GM12891 (cell line): ENCODE measurements at regions not wholly inside any gene's neighbourhood (a gene's known extent, or its start where the extent isn't known, plus 50 kb on each side); places are given as distances from the start of the nearest gene placed in this dataset.

Experiments
- DNase-seq: peaks from one replicate; pipeline ENCODE4 v3.0.0; 2011; ENCODE audit warnings: low spot score; ENCODE audit not compliant: insufficient read length
- FAIRE-seq: peaks from 2 replicates; lab custom pipeline; 2011; peaks lifted over from hg19 to GRCh38; lab: Jason Lieb, UNC
- PAX5 ChIP-seq: IDR thresholded peaks from 2 replicates; pipeline ENCODE4 v1.6.1; 2011; ENCODE audit warnings: low read length, moderate library complexity, mild to moderate bottlenecking; ENCODE audit not compliant: insufficient read depth, severe bottlenecking
- POLR2A ChIP-seq: IDR thresholded peaks from 2 replicates; pipeline ENCODE4 v1.6.1; 2011; ENCODE audit warnings: low read depth, low read length, control low read depth
- POLR2AphosphoS5 ChIP-seq: IDR thresholded peaks from 2 replicates; pipeline ENCODE4 v1.6.1; 2011; ENCODE audit warnings: low read depth, low read length, control low read depth
- POU2F2 ChIP-seq: IDR thresholded peaks from 2 replicates; pipeline ENCODE4 v1.6.1; 2011; ENCODE audit warnings: low read depth, mild to moderate bottlenecking, control low read depth, low read length, moderate library complexity
- SPI1 ChIP-seq: IDR thresholded peaks from 2 replicates; pipeline ENCODE4 v1.6.1; 2011; ENCODE audit warnings: low read depth, low read length, control low read depth
- TAF1 ChIP-seq: IDR thresholded peaks from 2 replicates; pipeline ENCODE4 v1.6.1; 2011; ENCODE audit warnings: low read depth, low read length, control low read depth

- no peak for DNase-seq
- no peak for TF ChIP-seq PAX5
- TF ChIP-seq POLR2AphosphoS5: no peak
- TF ChIP-seq TAF1: no peak
- TF ChIP-seq SPI1: no peak
- no peak for TF ChIP-seq POLR2A
- TF ChIP-seq POU2F2: no peak
- no peak for FAIRE-seq
Measured at GRCh38 chr3:117399311-117400078, 689.9 kb downstream of the TUSC7 start.

GRCh38 chr3:117400303-117400702, 690.7 kb downstream of the TUSC7 start:
- no peak for TF ChIP-seq PAX5
- TF ChIP-seq POLR2A: no peak
- no peak for DNase-seq
- no peak for FAIRE-seq

GRCh38 chr3:117404141-117404540, 694.6 kb downstream of the TUSC7 start:
- DNase-seq (no peak), FAIRE-seq (no peak)
- TF ChIP-seq POLR2A (no peak), SPI1 (no peak), POLR2AphosphoS5 (no peak), TAF1 (no peak), POU2F2 (no peak), PAX5 (no peak)

GRCh38 chr3:117404730-117405129, 695.2 kb downstream of the TUSC7 start:
- no peak for TF ChIP-seq PAX5
- TF ChIP-seq SPI1: no peak
- no peak for TF ChIP-seq TAF1
- TF ChIP-seq POLR2A: no peak
- no peak for TF ChIP-seq POLR2AphosphoS5
- no peak for FAIRE-seq
- no peak for DNase-seq

- TF ChIP-seq POLR2AphosphoS5 (no peak), TAF1 (no peak), PAX5 (no peak), POLR2A (no peak), POU2F2 (no peak), SPI1 (no peak)
- FAIRE-seq: no peak
- DNase-seq: no peak
Measured at GRCh38 chr3:117405359-117405758, 695.8 kb downstream of the TUSC7 start.

- no peak for TF ChIP-seq TAF1
- DNase-seq (no peak), FAIRE-seq (no peak)
Measured at GRCh38 chr3:117407317-117407716, 697.7 kb downstream of the TUSC7 start.

- DNase-seq: no peak
- FAIRE-seq: no peak
Measured at GRCh38 chr3:117408811-117409210, 699.2 kb downstream of the TUSC7 start.

GRCh38 chr3:117409256-117409655, 699.7 kb downstream of the TUSC7 start:
- no peak for TF ChIP-seq POLR2AphosphoS5
- no peak for TF ChIP-seq TAF1
- TF ChIP-seq POU2F2: no peak
- no peak for TF ChIP-seq POLR2A
- TF ChIP-seq SPI1: no peak
- TF ChIP-seq PAX5: no peak
- DNase-seq (no peak), FAIRE-seq (no peak)

More at GRCh38 chr3:117408811-117409210, 699.2 kb downstream of the TUSC7 start:
- TF ChIP-seq TAF1 (no peak), PAX5 (no peak), POLR2A (no peak), SPI1 (no peak), POU2F2 (no peak)

GRCh38 chr3:117409701-117410459, 700.3 kb downstream of the TUSC7 start:
- FAIRE-seq: no peak
- TF ChIP-seq POU2F2 (no peak), TAF1 (no peak), SPI1 (no peak), POLR2AphosphoS5 (no peak), PAX5 (no peak), POLR2A (no peak)
- DNase-seq: no peak

GRCh38 chr3:117411971-117412370, 702.4 kb downstream of the TUSC7 start:
- no peak for DNase-seq
- no peak for TF ChIP-seq TAF1
- no peak for TF ChIP-seq POU2F2
- no peak for TF ChIP-seq POLR2AphosphoS5
- no peak for FAIRE-seq
